Thyroid gland (tissue), 4 donors: ENCODE measurements at regions not wholly inside any gene's neighbourhood (a gene's known extent, or its start where the extent isn't known, plus 50 kb on each side); places are given as distances from the start of the nearest gene placed in this dataset.

ENCODE experiments used
- DNase-seq, 2 donors: peaks; one replicate each; pipeline ENCODE4 v3.0.0-alpha.2; 2019
- H3K27ac ChIP-seq, 3 donors: fragments of 200-600 bp; sonication (generic); 1 replicate in 2 of 3; 2 replicates in 1 of 3; pipeline ENCODE4 v1.5.1; 2016 to 2019; ENCODE audit warnings: mild to moderate bottlenecking in 1 of 3, moderate library complexity in 1 of 3
- H3K27me3 ChIP-seq: fragments of 200-600 bp; sonication (generic); one replicate; pipeline ENCODE4 v1.5.1; 2019
- H3K36me3 ChIP-seq, 2 donors: fragments of 200-600 bp; sonication (generic); one replicate each; pipeline ENCODE4 v1.5.1; 2016 to 2019
- H3K4me1 ChIP-seq, 2 donors: fragments of 200-600 bp; sonication (generic); one replicate each; pipeline ENCODE4 v1.5.1; 2017 to 2019
- H3K4me3 ChIP-seq, 3 donors: fragments of 200-600 bp; sonication (generic); replicated peaks in 1 of 3; 1 replicate in 2 of 3; 2 replicates in 1 of 3; pipeline ENCODE4 v1.5.1; 2016; ENCODE audit warnings: mild to moderate bottlenecking in 1 of 3
- H3K9me3 ChIP-seq: fragments of 200-600 bp; sonication (generic); one replicate; pipeline ENCODE4 v1.5.1; 2017
- CTCF ChIP-seq, 6 experiments: fragments of 200-600 bp in 3 of 6; fragments of 450-650 bp in 3 of 6; sonication (generic) in 3 of 6; IDR thresholded peaks; one replicate each; pipeline ENCODE4 v1.5.1; 2016 to 2019; ENCODE audit warnings: antibody characterized with exemption in 6 of 6, mild to moderate bottlenecking in 2 of 6, inconsistent platforms in 1 of 6, moderate library complexity in 1 of 6
- POLR2A ChIP-seq, 2 donors: fragments of 450-650 bp; IDR thresholded peaks; one replicate each; pipeline ENCODE4 v1.6.1; 2017; ENCODE audit warnings: antibody characterized with exemption in 2 of 2, mild to moderate bottlenecking in 2 of 2, moderate library complexity in 1 of 2
- WGBS, 2 donors: methylation state at CpG; one replicate each; pipeline ENCODE4 v1.1.5; 2017; 5-methylcytosine and 5-hydroxymethylcytosine counted together
- intact Hi-C: fragments of 100-400 bp; cut with DNase I; formaldehyde crosslinking; loops from one replicate; pipeline ENCODE4 v1.15.1; 2023

DNA sequence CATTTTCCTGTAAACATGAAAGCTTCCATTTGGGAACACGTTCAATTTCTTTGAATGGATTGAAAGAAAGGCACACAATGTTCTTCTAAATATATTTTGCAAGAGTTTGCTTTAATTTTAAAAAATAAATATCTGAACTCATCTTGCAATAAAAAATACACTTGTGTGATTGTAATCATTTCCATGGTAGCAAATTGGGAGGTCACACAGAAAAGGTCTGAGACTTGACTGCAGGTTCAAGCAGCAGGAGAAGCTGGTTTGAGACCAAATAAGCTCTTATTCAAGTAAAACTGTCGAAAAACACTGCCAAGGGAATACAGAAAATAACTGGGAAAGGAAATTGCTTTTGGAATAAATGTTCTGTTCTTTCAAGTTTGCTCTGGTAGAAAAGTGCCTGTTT lies 498.9 kb downstream of the ADGRL2 start:
- Histone ChIP-seq H3K27me3 (no peaks in the 10 kb centered on the region), H3K4me1 (no peaks in the 10 kb centered on the region), H3K9me3 (no peaks in the 10 kb centered on the region), H3K36me3 (no peaks in the 10 kb centered on the region), H3K4me3 (no peak overlapping the region), H3K27ac (no peak overlapping the region)
- intact Hi-C loops = no loop called here
- no peak for DNase-seq
- WGBS, 2 donors = 64 to 68% methylated on average over 2 of the region's 2 CpGs
- TF ChIP-seq CTCF (IDR thresholded peaks at IDR 0.05) = no peak
- TF ChIP-seq POLR2A (IDR thresholded peaks at IDR 0.05) = no peak

DNA sequence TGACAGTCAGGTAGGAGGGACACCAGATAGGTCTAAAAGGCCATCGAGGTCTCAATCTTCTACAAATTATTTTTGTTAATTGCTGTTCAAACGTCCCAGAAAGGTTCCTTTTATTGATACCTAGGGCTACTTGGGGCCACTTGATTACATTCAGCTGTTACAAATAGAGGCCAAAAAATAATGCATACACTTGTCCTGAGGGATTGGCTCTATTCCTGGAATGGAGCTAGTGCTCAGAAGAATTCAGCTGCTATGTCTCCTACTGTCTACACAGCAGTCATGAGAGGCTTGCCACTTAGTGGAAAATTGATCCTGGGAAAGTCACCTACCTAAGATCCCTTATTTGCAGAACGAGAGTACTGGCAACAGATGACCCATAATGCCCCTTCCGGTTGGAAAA lies 498.3 kb downstream of the ADGRL2 start:
- no peak for TF ChIP-seq POLR2A (IDR thresholded peaks at IDR 0.05)
- no peak for TF ChIP-seq CTCF (IDR thresholded peaks at IDR 0.05)
- no peak overlapping the region for H3K4me3 ChIP-seq
- DNase-seq = no peak
- intact Hi-C loops = no loop called here
- no peaks in the 10 kb centered on the region for H3K36me3 ChIP-seq
- WGBS, 2 donors = 67 to 78% methylated on average over 4 of the region's 4 CpGs
- H3K4me1 ChIP-seq = no peaks in the 10 kb centered on the region
- H3K27ac ChIP-seq = no peak overlapping the region
- no peaks in the 10 kb centered on the region for H3K27me3 ChIP-seq
- H3K9me3 ChIP-seq = no peaks in the 10 kb centered on the region

DNA sequence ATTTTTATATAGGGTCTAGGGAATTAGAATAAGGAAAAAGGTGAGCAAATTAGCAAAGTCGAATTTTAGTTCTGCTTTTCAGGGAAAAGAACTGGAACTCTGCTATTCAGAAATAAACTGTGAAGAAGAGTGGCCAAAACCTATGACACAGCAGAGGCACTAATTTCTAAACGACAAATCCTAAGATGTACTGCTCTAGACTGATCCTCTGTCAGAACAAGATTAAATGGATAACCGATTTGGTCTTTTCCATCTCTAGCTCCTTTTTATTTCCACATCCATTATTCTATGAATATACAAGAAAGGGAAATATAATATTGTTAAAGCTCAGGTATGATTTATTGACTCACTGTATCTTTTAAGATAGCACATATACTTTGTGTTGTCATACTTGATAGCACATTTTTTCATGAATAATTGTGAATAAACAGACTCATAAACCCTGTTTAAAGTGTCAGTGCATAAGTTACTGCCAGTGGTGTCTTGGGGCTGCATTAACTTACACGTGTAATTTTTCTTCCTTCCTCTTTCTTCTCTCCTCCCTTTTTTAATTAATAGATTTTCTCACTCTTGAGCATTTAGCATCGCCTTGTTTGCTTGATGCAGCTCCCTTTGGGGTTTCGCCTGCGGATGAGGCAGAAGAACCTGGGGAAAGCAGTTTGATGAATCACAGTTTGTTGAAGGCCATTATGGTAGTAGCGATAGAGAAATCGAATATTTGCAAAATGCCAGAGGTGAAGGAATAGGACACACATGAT lies 496.6 kb downstream of the ADGRL2 start:
- Histone ChIP-seq H3K9me3 (no peaks in the 10 kb centered on the region), H3K27ac (no peak overlapping the region), H3K4me1 (no peaks in the 10 kb centered on the region), H3K27me3 (no peaks in the 10 kb centered on the region), H3K4me3 (no peak overlapping the region), H3K36me3 (no peaks in the 10 kb centered on the region)
- intact Hi-C loops = no loop called here
- no peak for DNase-seq
- TF ChIP-seq POLR2A (IDR thresholded peaks at IDR 0.05) = no peak
- no peak for TF ChIP-seq CTCF (IDR thresholded peaks at IDR 0.05)
- WGBS, 2 donors = 87 to 88% methylated on average over 9 of the region's 9 CpGs

DNA sequence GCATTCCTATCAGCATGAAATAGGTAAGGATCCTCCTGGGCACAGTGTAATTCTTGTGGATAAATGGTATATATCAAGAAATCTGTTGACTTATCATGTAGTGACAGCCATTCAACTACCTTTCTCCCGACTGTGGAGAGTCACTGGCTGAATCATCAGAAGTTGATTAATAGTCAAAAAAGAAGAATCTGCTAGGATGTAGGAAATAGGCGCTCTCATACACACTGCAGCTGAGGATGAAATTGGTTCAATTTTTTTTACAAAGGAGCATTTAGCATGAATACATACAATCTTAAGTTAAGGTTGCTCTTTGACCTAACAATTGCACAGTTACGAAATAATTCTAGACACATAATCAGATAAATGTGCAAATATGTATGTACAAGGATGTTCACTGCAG lies 486.8 kb downstream of the ADGRL2 start:
- WGBS, 2 donors = 91 to 92% methylated on average over 3 of the region's 3 CpGs
- TF ChIP-seq POLR2A (IDR thresholded peaks at IDR 0.05) (no peak), CTCF (IDR thresholded peaks at IDR 0.05) (no peak)
- DNase-seq = no peak
- no peaks in the 10 kb centered on the region for H3K27me3 ChIP-seq
- intact Hi-C loops = no loop called here
- H3K9me3 ChIP-seq = no peaks in the 10 kb centered on the region
- H3K4me3 ChIP-seq = no peak overlapping the region
- H3K4me1 ChIP-seq = no peaks in the 10 kb centered on the region
- no peaks in the 10 kb centered on the region for H3K36me3 ChIP-seq
- no peak overlapping the region for H3K27ac ChIP-seq

- Histone ChIP-seq H3K4me3 (no peak overlapping the region), H3K9me3 (no peaks in the 10 kb centered on the region), H3K27me3 (no peaks in the 10 kb centered on the region), H3K36me3 (no peaks in the 10 kb centered on the region), H3K4me1 (no peaks in the 10 kb centered on the region), H3K27ac (no peak overlapping the region)
- DNase-seq = no peak
- intact Hi-C loops = no loop called here
- TF ChIP-seq CTCF (IDR thresholded peaks at IDR 0.05) (no peak), POLR2A (IDR thresholded peaks at IDR 0.05) (no peak)
- WGBS, 2 donors = 80 to 84% methylated on average over 1 of the region's 1 CpG
These were observed 483.5 kb downstream of the ADGRL2 start for GRCh38 chr1:82284213-82284612.
